A204.1 (cell line): ENCODE measurements at regions not wholly inside any gene's neighbourhood (a gene's known extent, or its start where the extent isn't known, plus 50 kb on each side); places are given as distances from the start of the nearest gene placed in this dataset.

Experiments
- FAIRE-seq: peaks from 2 replicates; lab custom pipeline; 2012; peaks lifted over from hg19 to GRCh38; lab: Jason Lieb, UNC

GRCh38 chr22:48554893-48555572, 1272.6 kb downstream of the BRD1 start:
- FAIRE-seq, result no peak

GRCh38 chr22:48553694-48554308, 1273.9 kb downstream of the BRD1 start:
- no peak for FAIRE-seq

- no peak for FAIRE-seq
Observed at GRCh38 chr22:48553119-48553518, 1274.6 kb downstream of the BRD1 start.

- no peak for FAIRE-seq
Observed at GRCh38 chr22:48551716-48552268, 1275.9 kb downstream of the BRD1 start.

- no peak for FAIRE-seq
Observed at GRCh38 chr22:48551061-48551460, 1276.6 kb downstream of the BRD1 start.

- FAIRE-seq, result no peak
Observed at GRCh38 chr22:48548391-48548790, 1279.3 kb downstream of the BRD1 start.

GRCh38 chr22:48547971-48548370, 1279.7 kb downstream of the BRD1 start:
- no peak for FAIRE-seq

- FAIRE-seq, result no peak
Observed at GRCh38 chr22:48546653-48547424, 1280.8 kb downstream of the BRD1 start.

GRCh38 chr22:48545987-48546386, 1281.7 kb downstream of the BRD1 start:
- FAIRE-seq, result no peak

GRCh38 chr22:48541401-48542098, 1286.1 kb downstream of the BRD1 start:
- FAIRE-seq, result no peak

- FAIRE-seq, result no peak
Observed at GRCh38 chr22:48539261-48539660, 1288.4 kb downstream of the BRD1 start.

GRCh38 chr22:48538291-48538820, 1289.3 kb downstream of the BRD1 start:
- no peak for FAIRE-seq

GRCh38 chr22:48537343-48537680, 1290.4 kb downstream of the BRD1 start:
- FAIRE-seq, result no peak

GRCh38 chr22:48536541-48537342, 1290.9 kb downstream of the BRD1 start:
- no peak for FAIRE-seq

- FAIRE-seq, result no peak
Observed at GRCh38 chr22:48535868-48536540, 1291.7 kb downstream of the BRD1 start.

GRCh38 chr22:48534395-48534958, 1293.2 kb downstream of the BRD1 start:
- FAIRE-seq, result no peak

GRCh38 chr22:48532986-48533385, 1294.7 kb downstream of the BRD1 start:
- no peak for FAIRE-seq

- FAIRE-seq, result no peak
Observed at GRCh38 chr22:48531761-48532435, 1295.8 kb downstream of the BRD1 start.

- FAIRE-seq, result no peak
Observed at GRCh38 chr22:48531108-48531507, 1296.6 kb downstream of the BRD1 start.

GRCh38 chr22:48530666-48531065, 1297.0 kb downstream of the BRD1 start:
- FAIRE-seq, result no peak
